K562 (cell line): ENCODE measurements at regions not wholly inside any gene's neighbourhood (a gene's known extent, or its start where the extent isn't known, plus 50 kb on each side); places are given as distances from the start of the nearest gene placed in this dataset.

Experiments
- BCLAF1 ChIP-seq, 2 experiments: fragments of 450-650 bp in 1 of 2; IDR thresholded peaks; 2 replicates each; pipeline ENCODE4 v1.6.1; 2011 to 2017; ENCODE audit warnings: low read depth in 2 of 2, antibody characterized with exemption in 1 of 2, borderline replicate concordance in 1 of 2, low read length in 1 of 2, mild to moderate bottlenecking in 1 of 2, mixed read lengths in 1 of 2; ENCODE audit not compliant: control insufficient read depth in 1 of 2
- CCAR2 ChIP-seq: fragments of 200-400 bp; formaldehyde crosslinking; IDR thresholded peaks from 2 replicates; pipeline ENCODE4 v1.6.1; 2017; ENCODE audit warnings: mild to moderate bottlenecking, low read depth, low read length
- ELF1 ChIP-seq: fragments of 200-800 bp; sonication (Bioruptor generic); IDR thresholded peaks from 2 replicates; pipeline ENCODE4 v1.6.1; 2016; ENCODE audit warnings: missing genetic modification characterization, missing compliant biosample characterization
- GATA2 ChIP-seq: sonication (generic); formaldehyde crosslinking; IDR thresholded peaks from 2 replicates; pipeline ENCODE4 v1.4.0; 2020; ENCODE audit warnings: mild to moderate bottlenecking, missing genetic modification reagents
- IRF9 ChIP-seq: fragments of 450-650 bp; IDR thresholded peaks from 2 replicates; pipeline ENCODE4 v1.6.1; 2016; ENCODE audit warnings: missing biosample characterization, missing genetic modification characterization
- POLR3A ChIP-seq: IDR thresholded peaks from 2 replicates; pipeline ENCODE4 v1.6.1; 2011; ENCODE audit warnings: borderline replicate concordance, mild to moderate bottlenecking, moderate library complexity; ENCODE audit not compliant: insufficient read length, insufficient read depth; ENCODE audit errors: extremely low read depth
- SP2 ChIP-seq: IDR thresholded peaks from 2 replicates; pipeline ENCODE4 v1.6.1; 2011; ENCODE audit warnings: mild to moderate bottlenecking, low read depth, low read length, moderate library complexity; ENCODE audit not compliant: poor library complexity, severe bottlenecking; ENCODE audit errors: extremely low read depth
- TARDBP ChIP-seq: fragments of 450-650 bp; IDR thresholded peaks from 2 replicates; pipeline ENCODE4 v1.6.1; 2016
- ZNF174 ChIP-seq: fragments of 250-450 bp; sonication (Bioruptor Pico); IDR thresholded peaks from 2 replicates; pipeline ENCODE4 v1.4.0; 2020; ENCODE audit warnings: mild to moderate bottlenecking
- ZNF24 ChIP-seq: fragments of 450-650 bp; IDR thresholded peaks from 2 replicates; pipeline ENCODE4 v1.6.1; 2016
- TF ChIP-seq, protein P1 (sequence below), 2 experiments: fragments of 450-650 bp in 1 of 2; sonication (generic) in 1 of 2; formaldehyde crosslinking in 1 of 2; IDR thresholded peaks; 2 replicates each; pipeline versions ENCODE4 v1.7.1 to v1.9.0; 2016 to 2022; ENCODE audit warnings: inconsistent platforms in 1 of 2, mild to moderate bottlenecking in 1 of 2, missing genetic modification reagents in 1 of 2
- TF ChIP-seq, protein P2 (sequence below), 3 experiments: IDR thresholded peaks in 2 of 3; conservative IDR thresholded peaks in 1 of 3; 2 replicates each; pipeline ENCODE4 v1.5.1; 2011 to 2012; ENCODE audit warnings: low read length in 3 of 3, mild to moderate bottlenecking in 3 of 3, control low read depth in 2 of 3, improper control_type of control experiment in 1 of 3, inconsistent platforms in 1 of 3, low read depth in 1 of 3, mixed read lengths in 1 of 3, moderate library complexity in 1 of 3; ENCODE audit not compliant: insufficient read depth in 2 of 3

GRCh38 chr6:28789553-28790083 lies 134.2 kb downstream of the TRIM27 start (continued):
- TF ChIP-seq POLR3A (peak; percentile 95), CCAR2 (no peak), ZNF24 (peak; percentile 77; the same call in 1 of the 2 replicates), ELF1 (tag) (peak; percentile 82), SP2 (no peak), GATA2 (0 out of 2 replicates have a peak, but pooled peaks have one; percentile 7), ZNF174 (CRISPR knock-in tag) (no peak), IRF9 (tag) (no peak), BCLAF1 (IDR thresholded peaks at IDR 0.05; ENCODE audit: borderline replicate concordance in 1 of 2, control insufficient read depth in 1 of 2, low read depth in 2 of 2, low read length in 1 of 2) (no peak), TARDBP (peak; percentile 82; the same call in 1 of the 2 replicates)
- TF ChIP-seq, protein P1, sequence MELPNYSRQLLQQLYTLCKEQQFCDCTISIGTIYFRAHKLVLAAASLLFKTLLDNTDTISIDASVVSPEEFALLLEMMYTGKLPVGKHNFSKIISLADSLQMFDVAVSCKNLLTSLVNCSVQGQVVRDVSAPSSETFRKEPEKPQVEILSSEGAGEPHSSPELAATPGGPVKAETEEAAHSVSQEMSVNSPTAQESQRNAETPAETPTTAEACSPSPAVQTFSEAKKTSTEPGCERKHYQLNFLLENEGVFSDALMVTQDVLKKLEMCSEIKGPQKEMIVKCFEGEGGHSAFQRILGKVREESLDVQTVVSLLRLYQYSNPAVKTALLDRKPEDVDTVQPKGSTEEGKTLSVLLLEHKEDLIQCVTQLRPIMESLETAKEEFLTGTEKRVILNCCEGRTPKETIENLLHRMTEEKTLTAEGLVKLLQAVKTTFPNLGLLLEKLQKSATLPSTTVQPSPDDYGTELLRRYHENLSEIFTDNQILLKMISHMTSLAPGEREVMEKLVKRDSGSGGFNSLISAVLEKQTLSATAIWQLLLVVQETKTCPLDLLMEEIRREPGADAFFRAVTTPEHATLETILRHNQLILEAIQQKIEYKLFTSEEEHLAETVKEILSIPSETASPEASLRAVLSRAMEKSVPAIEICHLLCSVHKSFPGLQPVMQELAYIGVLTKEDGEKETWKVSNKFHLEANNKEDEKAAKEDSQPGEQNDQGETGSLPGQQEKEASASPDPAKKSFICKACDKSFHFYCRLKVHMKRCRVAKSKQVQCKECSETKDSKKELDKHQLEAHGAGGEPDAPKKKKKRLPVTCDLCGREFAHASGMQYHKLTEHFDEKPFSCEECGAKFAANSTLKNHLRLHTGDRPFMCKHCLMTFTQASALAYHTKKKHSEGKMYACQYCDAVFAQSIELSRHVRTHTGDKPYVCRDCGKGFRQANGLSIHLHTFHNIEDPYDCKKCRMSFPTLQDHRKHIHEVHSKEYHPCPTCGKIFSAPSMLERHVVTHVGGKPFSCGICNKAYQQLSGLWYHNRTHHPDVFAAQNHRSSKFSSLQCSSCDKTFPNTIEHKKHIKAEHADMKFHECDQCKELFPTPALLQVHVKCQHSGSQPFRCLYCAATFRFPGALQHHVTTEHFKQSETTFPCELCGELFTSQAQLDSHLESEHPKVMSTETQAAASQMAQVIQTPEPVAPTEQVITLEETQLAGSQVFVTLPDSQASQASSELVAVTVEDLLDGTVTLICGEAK (IDR thresholded peaks at IDR 0.05) = peak; percentile 74
- TF ChIP-seq, protein P1 (CRISPR knock-in tag; IDR thresholded peaks at IDR 0.05) = no peak
- TF ChIP-seq, protein P2, sequence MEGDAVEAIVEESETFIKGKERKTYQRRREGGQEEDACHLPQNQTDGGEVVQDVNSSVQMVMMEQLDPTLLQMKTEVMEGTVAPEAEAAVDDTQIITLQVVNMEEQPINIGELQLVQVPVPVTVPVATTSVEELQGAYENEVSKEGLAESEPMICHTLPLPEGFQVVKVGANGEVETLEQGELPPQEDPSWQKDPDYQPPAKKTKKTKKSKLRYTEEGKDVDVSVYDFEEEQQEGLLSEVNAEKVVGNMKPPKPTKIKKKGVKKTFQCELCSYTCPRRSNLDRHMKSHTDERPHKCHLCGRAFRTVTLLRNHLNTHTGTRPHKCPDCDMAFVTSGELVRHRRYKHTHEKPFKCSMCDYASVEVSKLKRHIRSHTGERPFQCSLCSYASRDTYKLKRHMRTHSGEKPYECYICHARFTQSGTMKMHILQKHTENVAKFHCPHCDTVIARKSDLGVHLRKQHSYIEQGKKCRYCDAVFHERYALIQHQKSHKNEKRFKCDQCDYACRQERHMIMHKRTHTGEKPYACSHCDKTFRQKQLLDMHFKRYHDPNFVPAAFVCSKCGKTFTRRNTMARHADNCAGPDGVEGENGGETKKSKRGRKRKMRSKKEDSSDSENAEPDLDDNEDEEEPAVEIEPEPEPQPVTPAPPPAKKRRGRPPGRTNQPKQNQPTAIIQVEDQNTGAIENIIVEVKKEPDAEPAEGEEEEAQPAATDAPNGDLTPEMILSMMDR (IDR thresholded peaks at IDR 0.05 in 2 of 3, conservative IDR thresholded peaks at IDR 0.05 in 1 of 3; ENCODE audit: insufficient read depth in 2 of 3, low read depth in 1 of 3, low read length in 3 of 3) = no peak
